Subcutaneous abdominal adipose tissue (tissue), 5 donors: ENCODE measurements at regions not wholly inside any gene's neighbourhood (a gene's known extent, or its start where the extent isn't known, plus 50 kb on each side); places are given as distances from the start of the nearest gene placed in this dataset.
"Not testable (repeated sequence)": the region's sequence is repeated elsewhere in the genome, so short reads cannot be mapped to it uniquely, and the experiment has no call there.

ENCODE experiments used
- H3K27ac ChIP-seq: one replicate; pipeline ENCODE4 v1.7.0; 2013; ENCODE audit warnings: low read depth, mild to moderate bottlenecking, inconsistent platforms, low read length, moderate library complexity
- H3K27me3 ChIP-seq, 5 donors: one replicate each; pipeline ENCODE4 v1.7.0; 2013; ENCODE audit warnings: low read length in 5 of 5, inconsistent platforms in 1 of 5; ENCODE audit not compliant: control insufficient read depth in 5 of 5, insufficient read depth in 4 of 5
- H3K36me3 ChIP-seq, 5 donors: one replicate each; pipeline ENCODE4 v1.7.0; 2013; ENCODE audit warnings: low read length in 5 of 5; ENCODE audit not compliant: control insufficient read depth in 5 of 5, insufficient read depth in 5 of 5
- H3K4me1 ChIP-seq, 5 donors: one replicate each; pipeline ENCODE4 v1.7.0; 2013; ENCODE audit warnings: low read length in 5 of 5, mild to moderate bottlenecking in 3 of 5, moderate library complexity in 1 of 5; ENCODE audit not compliant: control insufficient read depth in 5 of 5, insufficient read depth in 5 of 5
- H3K4me3 ChIP-seq, 5 donors: one replicate each; pipeline ENCODE4 v1.7.0; 2013; ENCODE audit warnings: low read length in 5 of 5, low read depth in 1 of 5
- H3K9ac ChIP-seq, 5 donors: one replicate each; pipeline ENCODE4 v1.7.0; 2013; ENCODE audit warnings: low read length in 5 of 5, mild to moderate bottlenecking in 4 of 5, moderate library complexity in 3 of 5
- H3K9me3 ChIP-seq, 5 donors: one replicate each; pipeline ENCODE4 v1.7.0; 2013; ENCODE audit warnings: low read length in 5 of 5; ENCODE audit not compliant: control insufficient read depth in 5 of 5
- donor health status: healthy.
- donor health status: healthy.
- donor health status: healthy.
- donor health status: healthy.
- donor health status: healthy.

DNA sequence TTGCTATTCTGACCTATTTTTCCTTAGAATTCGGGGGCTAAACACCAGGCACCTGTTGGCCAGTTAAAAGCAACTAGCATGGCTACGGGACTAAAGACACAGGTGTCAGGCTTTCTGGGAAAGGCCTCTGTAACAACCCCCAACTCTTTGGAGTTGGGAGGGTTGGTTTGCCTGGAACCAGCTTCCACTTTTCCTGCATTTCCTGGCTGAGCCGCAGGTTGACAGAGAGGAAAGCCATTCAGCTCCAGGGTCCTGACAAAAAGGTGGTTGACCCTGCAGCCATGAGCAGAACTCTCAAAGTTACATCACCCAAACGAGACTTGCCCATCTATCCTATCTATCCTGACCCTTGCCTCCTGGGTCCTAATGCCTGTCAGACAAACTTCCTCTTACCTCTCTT lies 375.4 kb upstream of the SFSWAP start:
- peaks cover 0 to 3% (median 0%) of the 10 kb centered on the region in 5 donors for H3K27me3 ChIP-seq

GRCh38 chr12:131337861-131338260 lies 373.0 kb upstream of the SFSWAP start:
- H3K27ac ChIP-seq, H3K4me3 ChIP-seq, H3K9me3 ChIP-seq, H3K4me1 ChIP-seq, H3K36me3 ChIP-seq, H3K27me3 ChIP-seq, H3K9ac ChIP-seq: not testable (repeated sequence)

More for the DNA sequence above, 375.4 kb upstream of the SFSWAP start:
- H3K9me3 ChIP-seq: no peaks in the 10 kb centered on the region
- H3K27ac ChIP-seq: no peak overlapping the region
- no peaks in the 10 kb centered on the region for H3K4me1 ChIP-seq
- H3K9ac ChIP-seq: no peak overlapping the region
- H3K4me3 ChIP-seq: no peak overlapping the region
- no peaks in the 10 kb centered on the region for H3K36me3 ChIP-seq

GRCh38 chr12:131340616-131341210 lies 370.2 kb upstream of the SFSWAP start:
- Histone ChIP-seq H3K9ac (no peak overlapping the region), H3K9me3 (peaks cover 0 to 2% (median 0%) of the 10 kb centered on the region in 5 donors), H3K27me3 (peaks cover 0 to 2% (median under 1%) of the 10 kb centered on the region in 5 donors), H3K27ac (no peak overlapping the region), H3K4me3 (no peak overlapping the region), H3K36me3 (no peaks in the 10 kb centered on the region), H3K4me1 (no peaks in the 10 kb centered on the region)

GRCh38 chr12:131341608-131342007 lies 369.3 kb upstream of the SFSWAP start:
- H3K9ac ChIP-seq, H3K27ac ChIP-seq, H3K36me3 ChIP-seq, H3K4me3 ChIP-seq, H3K4me1 ChIP-seq, H3K27me3 ChIP-seq, H3K9me3 ChIP-seq: not testable (repeated sequence)

DNA sequence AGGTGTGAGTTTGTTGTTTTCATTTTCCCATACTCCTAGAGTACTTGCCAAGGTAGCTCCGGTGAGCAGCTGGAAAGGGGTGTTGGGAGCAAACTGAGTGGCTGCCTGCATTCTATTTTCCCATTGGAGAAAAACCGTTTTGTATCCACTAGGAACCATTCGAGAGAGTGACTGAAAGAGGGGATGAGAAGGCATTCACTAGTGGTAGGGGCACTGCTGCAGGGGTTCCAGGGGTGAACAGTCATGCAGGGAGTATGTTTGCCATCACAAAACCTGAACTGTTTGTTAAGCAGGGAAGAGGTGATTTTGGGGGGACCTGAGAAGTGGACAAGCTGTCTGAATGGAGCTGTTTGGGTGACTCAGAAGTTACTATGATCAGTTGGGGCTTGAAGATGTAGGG lies 367.5 kb upstream of the SFSWAP start:
- not testable (repeated sequence) for H3K27ac ChIP-seq, H3K4me3 ChIP-seq, H3K9ac ChIP-seq, H3K4me1 ChIP-seq, H3K36me3 ChIP-seq, H3K9me3 ChIP-seq
- H3K27me3 ChIP-seq: peaks cover 4 to 14% (median 10%) of the 10 kb centered on the region in 5 donors

- not testable (repeated sequence) for H3K27ac ChIP-seq, H3K4me1 ChIP-seq, H3K36me3 ChIP-seq, H3K9ac ChIP-seq, H3K4me3 ChIP-seq, H3K9me3 ChIP-seq
- peaks cover 12 to 17% (median 15%) of the 10 kb centered on the region in 5 donors for H3K27me3 ChIP-seq
Measured at GRCh38 chr12:131344715-131345520, 366.0 kb upstream of the SFSWAP start.

DNA sequence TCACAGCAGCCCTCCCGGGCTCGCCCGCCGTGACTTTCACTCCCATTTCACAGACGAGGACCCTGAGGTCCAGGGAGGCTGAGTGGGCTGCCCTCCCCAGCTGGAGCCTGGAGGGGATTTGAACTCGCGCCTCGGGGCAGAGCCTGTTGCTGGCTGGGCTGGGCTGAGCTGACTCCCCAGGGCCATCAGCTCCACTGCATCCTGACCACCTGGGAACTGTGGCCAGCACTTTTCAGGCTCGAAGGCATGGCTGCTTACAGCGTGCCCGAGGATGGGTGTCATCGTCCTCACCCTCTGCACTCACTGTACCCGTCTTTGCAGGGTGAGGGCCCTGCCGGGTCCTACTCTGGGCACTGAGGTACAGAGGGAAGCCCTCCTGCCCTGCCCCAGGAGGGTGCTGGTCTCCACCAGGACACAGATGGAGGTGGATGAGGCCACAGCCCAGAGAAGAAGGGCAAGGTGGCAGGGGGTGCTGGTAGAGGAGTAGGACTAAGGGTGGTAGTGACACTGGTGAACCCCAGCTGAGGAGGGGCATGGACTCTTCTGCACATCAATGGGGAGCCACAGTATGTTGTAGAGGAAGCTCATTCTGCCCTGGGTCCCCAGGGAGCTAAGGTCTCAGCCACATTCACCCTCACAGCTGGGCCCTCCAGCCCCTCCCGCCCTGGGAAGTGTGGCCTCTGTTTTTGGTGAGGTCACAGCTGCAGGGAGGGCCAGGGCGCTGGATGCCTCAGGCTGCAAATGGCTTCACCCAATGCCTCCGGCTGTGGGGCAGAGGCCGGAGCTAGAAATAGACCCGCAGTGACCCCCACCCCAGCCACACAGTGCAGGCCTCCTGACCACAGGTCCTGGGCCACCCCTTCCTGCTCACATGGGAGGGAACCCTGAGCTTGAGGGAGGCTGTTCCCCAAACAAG lies 365.1 kb upstream of the SFSWAP start:
- H3K27ac ChIP-seq: no peak overlapping the region
- H3K4me1 ChIP-seq: no peaks in the 10 kb centered on the region
- peaks cover 0 to 2% (median 0%) of the 10 kb centered on the region in 5 donors for H3K9me3 ChIP-seq
- no peaks in the 10 kb centered on the region for H3K36me3 ChIP-seq
- H3K4me3 ChIP-seq: no peak overlapping the region
- no peak overlapping the region for H3K9ac ChIP-seq
- H3K27me3 ChIP-seq: peaks cover 13 to 17% (median 15%) of the 10 kb centered on the region in 5 donors

DNA sequence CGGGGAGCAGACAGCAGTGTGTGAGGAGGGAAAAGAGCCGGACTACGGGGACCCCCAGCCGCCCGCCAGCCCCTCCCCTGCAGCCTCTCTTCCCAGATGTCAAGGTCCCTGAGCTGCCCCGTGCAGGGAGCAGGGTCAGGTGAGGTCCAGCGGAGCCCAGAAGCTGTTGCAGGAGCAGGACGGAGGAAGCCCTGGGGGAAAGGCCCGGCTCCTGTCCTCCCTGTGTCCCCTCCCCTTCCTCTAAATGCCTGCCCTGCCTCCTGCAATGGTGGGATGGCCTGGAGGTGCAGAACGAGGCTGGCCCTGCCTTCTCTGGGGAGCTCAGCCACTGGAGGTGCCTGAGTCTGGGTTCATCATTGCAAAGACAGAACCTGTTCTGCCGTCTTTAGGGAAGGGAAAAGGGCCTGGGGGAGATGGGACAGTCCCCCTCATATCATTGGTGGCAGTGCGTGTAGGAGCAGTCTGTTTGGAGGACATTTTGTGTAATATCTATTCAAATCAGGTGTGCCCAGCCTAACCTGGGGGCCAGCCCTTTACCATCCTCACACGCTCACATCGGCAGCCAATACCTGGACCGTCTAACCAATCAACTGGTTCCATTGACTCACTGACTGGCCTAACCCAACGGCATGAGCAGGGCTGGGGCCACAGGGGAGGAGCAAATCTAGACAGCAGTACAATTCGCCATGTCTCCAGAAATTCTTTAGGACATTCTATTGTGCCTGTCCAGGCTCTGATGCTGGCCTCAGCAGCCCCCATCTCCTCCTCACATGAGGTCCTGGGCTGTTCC lies 364.1 kb upstream of the SFSWAP start:
- Histone ChIP-seq H3K36me3 (no peaks in the 10 kb centered on the region), H3K27me3 (peaks cover 15 to 19% (median 17%) of the 10 kb centered on the region in 5 donors), H3K4me3 (no peak overlapping the region), H3K9ac (no peak overlapping the region), H3K4me1 (no peaks in the 10 kb centered on the region), H3K27ac (no peak overlapping the region), H3K9me3 (peaks cover 0 to 3% (median 0%) of the 10 kb centered on the region in 5 donors)

DNA sequence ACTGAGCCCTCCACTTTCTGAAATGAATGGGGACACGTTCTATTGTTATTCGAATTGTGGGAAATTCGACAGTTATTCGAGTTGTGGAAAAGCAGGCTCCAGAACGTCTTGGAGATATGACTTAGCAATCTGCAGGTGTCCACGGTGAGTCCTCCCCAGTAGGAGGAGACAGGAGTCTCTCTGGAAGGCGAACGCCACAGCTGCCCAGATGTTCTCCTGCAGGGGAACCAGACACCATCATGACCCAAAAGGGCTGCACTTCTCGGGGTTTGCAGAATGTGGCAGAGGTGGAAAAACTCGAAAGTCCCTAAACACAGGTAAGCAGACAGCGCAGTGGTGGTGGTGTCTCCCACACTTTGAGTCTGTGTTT lies 363.6 kb upstream of the SFSWAP start:
- no peak overlapping the region for H3K4me3 ChIP-seq
- no peak overlapping the region for H3K9ac ChIP-seq
- H3K9me3 ChIP-seq: peaks cover 0 to 3% (median 0%) of the 10 kb centered on the region in 5 donors
- H3K27ac ChIP-seq: no peak overlapping the region
- no peaks in the 10 kb centered on the region for H3K36me3 ChIP-seq
- H3K27me3 ChIP-seq: peaks cover 15 to 19% (median 17%) of the 10 kb centered on the region in 5 donors
- H3K4me1 ChIP-seq: no peaks in the 10 kb centered on the region
